GM12873 (cell line): ENCODE measurements at regions not wholly inside any gene's neighbourhood (a gene's known extent, or its start where the extent isn't known, plus 50 kb on each side); places are given as distances from the start of the nearest gene placed in this dataset.
A peak's percentile ranks its signal among the peaks of the same experiment; 100 is the strongest.

ENCODE experiments used
- TF ChIP-seq, protein P1 (sequence below): IDR thresholded peaks from 2 replicates; pipeline ENCODE4 v1.5.1; 2012; ENCODE audit warnings: low read depth, mild to moderate bottlenecking, moderate library complexity, low read length, control low read depth; ENCODE audit not compliant: insufficient read depth; ENCODE audit errors: missing control alignments

DNA sequence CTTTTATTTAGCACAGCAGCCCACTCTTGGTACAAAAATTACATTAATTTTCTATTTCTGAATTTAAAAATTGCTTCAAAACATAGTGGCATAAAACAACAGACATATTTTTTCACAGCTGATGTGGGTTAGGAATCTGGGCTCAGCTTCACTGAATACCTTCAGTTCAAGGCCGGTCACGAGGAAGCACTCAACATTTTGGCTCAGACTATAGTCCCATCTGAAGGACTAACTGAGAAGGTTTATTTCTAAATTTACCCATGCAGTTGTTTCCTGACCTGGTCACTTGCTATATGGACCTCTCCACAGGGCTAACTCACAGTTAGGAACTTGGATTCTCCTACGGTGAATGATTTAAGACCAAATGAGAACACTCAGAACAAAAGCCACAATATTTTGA lies 1230.2 kb upstream of the ADGRL3 start:
- TF ChIP-seq, protein P1, sequence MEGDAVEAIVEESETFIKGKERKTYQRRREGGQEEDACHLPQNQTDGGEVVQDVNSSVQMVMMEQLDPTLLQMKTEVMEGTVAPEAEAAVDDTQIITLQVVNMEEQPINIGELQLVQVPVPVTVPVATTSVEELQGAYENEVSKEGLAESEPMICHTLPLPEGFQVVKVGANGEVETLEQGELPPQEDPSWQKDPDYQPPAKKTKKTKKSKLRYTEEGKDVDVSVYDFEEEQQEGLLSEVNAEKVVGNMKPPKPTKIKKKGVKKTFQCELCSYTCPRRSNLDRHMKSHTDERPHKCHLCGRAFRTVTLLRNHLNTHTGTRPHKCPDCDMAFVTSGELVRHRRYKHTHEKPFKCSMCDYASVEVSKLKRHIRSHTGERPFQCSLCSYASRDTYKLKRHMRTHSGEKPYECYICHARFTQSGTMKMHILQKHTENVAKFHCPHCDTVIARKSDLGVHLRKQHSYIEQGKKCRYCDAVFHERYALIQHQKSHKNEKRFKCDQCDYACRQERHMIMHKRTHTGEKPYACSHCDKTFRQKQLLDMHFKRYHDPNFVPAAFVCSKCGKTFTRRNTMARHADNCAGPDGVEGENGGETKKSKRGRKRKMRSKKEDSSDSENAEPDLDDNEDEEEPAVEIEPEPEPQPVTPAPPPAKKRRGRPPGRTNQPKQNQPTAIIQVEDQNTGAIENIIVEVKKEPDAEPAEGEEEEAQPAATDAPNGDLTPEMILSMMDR, result no peak

DNA sequence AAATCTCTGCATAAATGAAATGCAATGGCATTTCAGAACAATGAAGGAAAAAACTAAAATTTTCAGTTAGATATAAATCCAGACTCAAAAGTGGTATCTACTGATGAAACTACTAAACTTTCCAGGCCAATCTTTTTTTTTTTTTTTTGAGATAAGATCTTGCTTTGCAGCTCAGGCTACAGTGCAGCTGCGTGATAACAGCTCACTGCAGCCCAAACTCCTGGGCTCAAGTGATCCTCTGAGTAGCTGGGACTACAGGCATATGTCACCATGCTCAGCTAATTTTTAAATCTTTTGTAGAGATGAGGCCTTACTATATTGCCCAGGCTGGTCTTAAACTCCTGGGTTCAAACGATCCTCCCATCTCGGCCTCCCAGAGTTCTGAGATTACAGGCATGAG lies 1228.2 kb upstream of the ADGRL3 start:
- TF ChIP-seq, protein P1, result no peak

DNA sequence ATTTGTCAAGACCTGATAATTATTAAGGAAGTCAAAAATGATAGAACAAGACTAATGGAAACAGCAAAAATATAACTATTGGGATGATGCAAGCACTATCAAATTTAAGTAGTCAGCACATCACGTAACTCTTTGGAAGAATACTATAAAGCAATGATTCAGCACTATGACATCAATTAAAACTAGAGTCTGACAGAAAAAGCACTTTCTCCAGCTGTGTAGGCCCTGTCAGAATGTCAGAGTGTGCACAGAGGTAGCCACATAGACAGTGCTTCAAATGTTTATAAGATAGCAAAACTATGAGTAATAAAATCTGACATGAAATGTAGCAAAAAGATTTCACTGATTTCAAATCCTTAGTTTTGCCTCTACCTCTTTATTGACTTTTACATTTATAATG lies 1226.6 kb upstream of the ADGRL3 start:
- TF ChIP-seq, protein P1, result no peak

GRCh38 chr4:59979061-59979460 lies 1221.1 kb upstream of the ADGRL3 start:
- TF ChIP-seq, protein P1, result no peak

DNA sequence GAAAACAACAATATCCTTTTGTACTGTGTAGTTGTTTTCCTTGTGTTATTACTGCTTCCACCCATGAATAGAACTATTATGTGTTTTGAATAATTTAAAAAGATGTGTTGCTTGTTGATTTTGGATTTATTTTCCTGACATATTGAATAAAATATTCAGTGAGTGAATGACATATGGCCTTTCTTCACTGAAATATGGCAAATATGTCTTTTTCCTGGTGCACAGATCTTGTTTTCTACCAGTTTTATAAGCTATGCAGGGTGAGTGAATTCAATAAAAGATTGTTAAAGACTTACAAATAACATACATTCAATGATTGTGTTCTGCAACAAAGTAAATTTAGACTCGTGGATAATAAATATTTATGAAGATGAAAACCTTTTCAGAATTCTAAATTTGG lies 1216.3 kb upstream of the ADGRL3 start:
- TF ChIP-seq, protein P1, result no peak

- TF ChIP-seq, protein P1, result no peak
Observed at GRCh38 chr4:59987289-59987688, 1212.8 kb upstream of the ADGRL3 start.

DNA sequence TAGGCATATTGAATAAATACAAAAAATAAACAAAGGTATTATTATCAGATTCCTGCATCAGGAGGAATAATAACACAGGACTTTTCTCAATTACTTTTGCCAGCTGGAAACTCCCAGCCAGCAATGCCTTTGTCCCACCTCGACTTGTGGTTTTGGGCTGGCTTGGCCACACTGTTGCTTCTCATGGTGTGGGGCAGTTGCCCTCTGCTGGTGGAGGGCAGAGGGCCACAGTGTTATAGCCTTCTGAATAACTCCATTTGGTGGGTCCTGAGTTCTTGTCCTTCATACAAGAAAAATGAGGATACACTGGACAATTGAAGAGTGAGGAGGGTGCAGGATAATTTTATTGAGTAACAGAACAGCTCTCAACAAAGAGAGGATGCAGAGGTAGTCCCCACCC lies 1206.0 kb upstream of the ADGRL3 start:
- TF ChIP-seq, protein P1, result peak; percentile 3

- TF ChIP-seq, protein P1, result no peak
Observed at GRCh38 chr4:60002603-60003337, 1197.4 kb upstream of the ADGRL3 start.
